ENCODE measurements at regions not wholly inside any gene's neighbourhood (a gene's known extent, or its start where the extent isn't known, plus 50 kb on each side); places are given as distances from the start of the nearest gene placed in this dataset.

GRCh38 chr20:52748990-52749389 is 223.2 kb upstream of the TSHZ2 start:
- Histone ChIP-seq H3K9me3 (ENCODE audit: insufficient read depth, low read length) (no peaks in the 10 kb centered on the region), H3K4me1 (ENCODE audit: low read length) (no peaks in the 10 kb centered on the region), H3K4me2 (ENCODE audit: low read length) (no peak overlapping the region), H3K27ac (ENCODE audit: low read length) (no peak overlapping the region), H3K4me3 (ENCODE audit: low read length) (no peak overlapping the region), H3K27me3 (ENCODE audit: low read depth, low read length) (peaks cover 25% of the 10 kb centered on the region), H4K20me1 (ENCODE audit: insufficient read depth, low read length) (no peaks in the 10 kb centered on the region), H3K36me3 (replicated peaks; ENCODE audit: low read depth, low read length) (no peaks in the 10 kb centered on the region), H3K79me2 (ENCODE audit: low read length) (no peaks in the 10 kb centered on the region), H3K9ac (ENCODE audit: low read length) (no peak overlapping the region), H2AFZ (ENCODE audit: low read depth, low read length) (no peak overlapping the region)
- TF ChIP-seq CTCF (IDR thresholded peaks at IDR 0.05; ENCODE audit: low read depth, low read length), result no peak
- no peak for TF ChIP-seq EZH2phosphoT487 (IDR thresholded peaks at IDR 0.05; ENCODE audit: low read depth)

GRCh38 chr20:52748285-52748932 is 223.7 kb upstream of the TSHZ2 start:
- H3K27ac ChIP-seq (ENCODE audit: low read length), result no peak overlapping the region
- no peaks in the 10 kb centered on the region for H4K20me1 ChIP-seq (ENCODE audit: insufficient read depth, low read length)
- no peaks in the 10 kb centered on the region for H3K9me3 ChIP-seq (ENCODE audit: insufficient read depth, low read length)
- peaks cover 31% of the 10 kb centered on the region for H3K27me3 ChIP-seq (ENCODE audit: low read depth, low read length)
- no peak overlapping the region for H3K4me2 ChIP-seq (ENCODE audit: low read length)
- no peak overlapping the region for H2AFZ ChIP-seq (ENCODE audit: low read depth, low read length)
- no peaks in the 10 kb centered on the region for H3K36me3 ChIP-seq (replicated peaks; ENCODE audit: low read depth, low read length)
- no peak overlapping the region for H3K4me3 ChIP-seq (ENCODE audit: low read length)
- TF ChIP-seq EZH2phosphoT487 (IDR thresholded peaks at IDR 0.05; ENCODE audit: low read depth), result no peak
- TF ChIP-seq CTCF (IDR thresholded peaks at IDR 0.05; ENCODE audit: low read depth, low read length), result no peak
- H3K4me1 ChIP-seq (ENCODE audit: low read length), result no peaks in the 10 kb centered on the region
- no peaks in the 10 kb centered on the region for H3K79me2 ChIP-seq (ENCODE audit: low read length)
- no peak overlapping the region for H3K9ac ChIP-seq (ENCODE audit: low read length)

- Histone ChIP-seq H3K27me3 (ENCODE audit: low read depth, low read length) (peaks cover 35% of the 10 kb centered on the region), H3K9me3 (ENCODE audit: insufficient read depth, low read length) (no peaks in the 10 kb centered on the region), H3K4me1 (ENCODE audit: low read length) (no peaks in the 10 kb centered on the region), H3K36me3 (replicated peaks; ENCODE audit: low read depth, low read length) (no peaks in the 10 kb centered on the region), H3K4me3 (ENCODE audit: low read length) (no peak overlapping the region), H4K20me1 (ENCODE audit: insufficient read depth, low read length) (no peaks in the 10 kb centered on the region), H3K27ac (ENCODE audit: low read length) (no peak overlapping the region), H2AFZ (ENCODE audit: low read depth, low read length) (no peak overlapping the region), H3K9ac (ENCODE audit: low read length) (no peak overlapping the region), H3K4me2 (ENCODE audit: low read length) (no peak overlapping the region), H3K79me2 (ENCODE audit: low read length) (no peaks in the 10 kb centered on the region)
- TF ChIP-seq EZH2phosphoT487 (IDR thresholded peaks at IDR 0.05; ENCODE audit: low read depth) (no peak), CTCF (IDR thresholded peaks at IDR 0.05; ENCODE audit: low read depth, low read length) (peak; percentile 73)
Observed at GRCh38 chr20:52747845-52748284, 224.3 kb upstream of the TSHZ2 start.

- peaks cover 32% of the 10 kb centered on the region for H3K27me3 ChIP-seq (ENCODE audit: low read depth, low read length)
- H4K20me1 ChIP-seq (ENCODE audit: insufficient read depth, low read length), result no peaks in the 10 kb centered on the region
- H3K79me2 ChIP-seq (ENCODE audit: low read length), result no peaks in the 10 kb centered on the region
- H3K36me3 ChIP-seq (replicated peaks; ENCODE audit: low read depth, low read length), result no peaks in the 10 kb centered on the region
- no peak overlapping the region for H3K27ac ChIP-seq (ENCODE audit: low read length)
- no peak overlapping the region for H2AFZ ChIP-seq (ENCODE audit: low read depth, low read length)
- no peak overlapping the region for H3K9ac ChIP-seq (ENCODE audit: low read length)
- H3K4me2 ChIP-seq (ENCODE audit: low read length), result no peak overlapping the region
- H3K4me1 ChIP-seq (ENCODE audit: low read length), result no peaks in the 10 kb centered on the region
- TF ChIP-seq EZH2phosphoT487 (IDR thresholded peaks at IDR 0.05; ENCODE audit: low read depth), result no peak
- TF ChIP-seq CTCF (IDR thresholded peaks at IDR 0.05; ENCODE audit: low read depth, low read length), result no peak
- no peaks in the 10 kb centered on the region for H3K9me3 ChIP-seq (ENCODE audit: insufficient read depth, low read length)
- H3K4me3 ChIP-seq (ENCODE audit: low read length), result no peak overlapping the region
Observed at GRCh38 chr20:52746770-52747169, 225.4 kb upstream of the TSHZ2 start.
